Osteocyte (in vitro differentiated cells): ENCODE measurements at regions not wholly inside any gene's neighbourhood (a gene's known extent, or its start where the extent isn't known, plus 50 kb on each side); places are given as distances from the start of the nearest gene placed in this dataset.
"Not testable (repeated sequence)": the region's sequence is repeated elsewhere in the genome, so short reads cannot be mapped to it uniquely, and the experiment has no call there.

ENCODE experiments used
- DNase-seq: peaks from one replicate; pipeline ENCODE4 v3.0.0; 2021; ENCODE audit warnings: mixed read lengths; ENCODE audit not compliant: unreplicated experiment; ENCODE audit errors: extremely low spot score
- H3K27ac Mint-ChIP-seq: one replicate; pipeline ENCODE4 v1.8.0; 2021; ENCODE audit warnings: mild to moderate bottlenecking, mixed read lengths; ENCODE audit not compliant: unreplicated experiment
- H3K27me3 Mint-ChIP-seq: one replicate; pipeline ENCODE4 v1.8.0; 2021; ENCODE audit warnings: mixed read lengths; ENCODE audit not compliant: unreplicated experiment
- H3K36me3 Mint-ChIP-seq: one replicate; pipeline ENCODE4 v1.8.0; 2021; ENCODE audit warnings: mixed read lengths; ENCODE audit not compliant: unreplicated experiment
- H3K4me1 Mint-ChIP-seq: one replicate; pipeline ENCODE4 v1.8.0; 2021; ENCODE audit warnings: mixed read lengths; ENCODE audit not compliant: unreplicated experiment
- H3K4me3 Mint-ChIP-seq: one replicate; pipeline ENCODE4 v1.8.0; 2021; ENCODE audit warnings: mild to moderate bottlenecking, moderate library complexity, mixed read lengths; ENCODE audit not compliant: unreplicated experiment
- H3K9me3 Mint-ChIP-seq: one replicate; pipeline ENCODE4 v1.8.0; 2021; ENCODE audit warnings: mixed read lengths; ENCODE audit not compliant: unreplicated experiment
- TF ChIP-seq, protein P1 (sequence below): fragments of 200-600 bp; sonication (generic); IDR thresholded peaks from 2 replicates; pipeline ENCODE4 v1.5.0; 2021; ENCODE audit warnings: antibody characterized with exemption, mild to moderate bottlenecking, moderate library complexity

DNA sequence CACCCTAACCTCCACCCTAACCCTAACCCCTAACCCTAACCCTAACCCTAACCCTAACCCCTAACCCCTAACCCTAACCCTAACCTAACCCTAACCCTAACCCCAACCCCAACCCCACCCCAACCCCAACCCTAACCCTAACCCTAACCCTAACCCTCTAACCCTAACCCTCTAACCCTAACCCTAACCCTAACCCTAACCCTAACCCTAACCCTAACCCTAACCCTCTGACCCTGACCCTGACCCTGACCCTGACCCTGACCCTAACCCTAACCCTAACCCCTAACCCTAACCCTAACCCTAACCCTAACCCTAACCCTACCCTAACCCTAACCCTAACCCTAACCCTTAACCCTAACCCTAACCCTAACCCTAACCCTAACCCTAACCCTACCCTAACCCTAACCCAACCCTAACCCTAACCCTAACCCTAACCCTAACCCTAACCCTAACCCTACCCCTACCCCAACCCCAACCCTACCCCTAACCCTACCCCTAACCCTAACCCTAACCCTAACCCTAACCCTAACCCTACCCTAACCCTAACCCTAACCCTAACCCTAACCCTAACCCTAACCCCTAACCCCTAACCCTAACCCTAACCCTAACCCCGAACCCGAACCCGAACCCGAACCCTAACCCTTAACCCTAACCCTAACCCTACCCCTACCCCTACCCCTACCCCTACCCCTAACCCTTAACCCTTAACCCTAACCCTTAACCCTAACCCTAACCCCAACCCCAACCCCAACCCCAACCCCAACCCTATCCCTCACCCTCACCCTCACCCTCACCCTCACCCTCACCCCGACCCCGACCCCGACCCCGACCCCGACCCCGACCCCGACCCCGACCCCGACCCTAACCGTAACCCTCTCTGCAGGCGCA lies 186.2 kb upstream of the CHL1 start:
- not testable (repeated sequence) for H3K9me3 Mint-ChIP-seq, H3K4me1 Mint-ChIP-seq, H3K27ac Mint-ChIP-seq, DNase-seq, H3K4me3 Mint-ChIP-seq, H3K27me3 Mint-ChIP-seq, H3K36me3 Mint-ChIP-seq

DNA sequence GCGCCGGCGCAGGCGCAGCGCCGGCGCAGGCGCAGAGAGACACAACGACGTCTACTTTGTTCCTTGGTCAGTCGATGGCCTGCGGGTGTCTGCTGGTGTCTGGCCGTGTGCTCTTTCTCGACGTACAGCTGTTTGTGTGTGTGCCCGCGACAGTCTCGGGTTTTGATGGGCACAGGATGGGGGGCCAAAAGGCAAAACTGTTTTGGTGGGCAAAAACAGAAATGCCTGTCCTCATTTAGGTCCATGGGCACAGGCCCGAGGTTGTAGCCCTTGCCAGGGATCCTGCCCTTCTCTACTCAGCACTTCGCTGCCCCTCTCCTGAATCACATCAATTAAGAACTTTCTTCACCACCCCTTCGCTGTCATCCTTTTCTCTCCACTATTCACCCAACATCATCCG lies 184.8 kb upstream of the CHL1 start:
- no peaks in the 10 kb centered on the region for H3K27me3 Mint-ChIP-seq
- TF ChIP-seq, protein P1, sequence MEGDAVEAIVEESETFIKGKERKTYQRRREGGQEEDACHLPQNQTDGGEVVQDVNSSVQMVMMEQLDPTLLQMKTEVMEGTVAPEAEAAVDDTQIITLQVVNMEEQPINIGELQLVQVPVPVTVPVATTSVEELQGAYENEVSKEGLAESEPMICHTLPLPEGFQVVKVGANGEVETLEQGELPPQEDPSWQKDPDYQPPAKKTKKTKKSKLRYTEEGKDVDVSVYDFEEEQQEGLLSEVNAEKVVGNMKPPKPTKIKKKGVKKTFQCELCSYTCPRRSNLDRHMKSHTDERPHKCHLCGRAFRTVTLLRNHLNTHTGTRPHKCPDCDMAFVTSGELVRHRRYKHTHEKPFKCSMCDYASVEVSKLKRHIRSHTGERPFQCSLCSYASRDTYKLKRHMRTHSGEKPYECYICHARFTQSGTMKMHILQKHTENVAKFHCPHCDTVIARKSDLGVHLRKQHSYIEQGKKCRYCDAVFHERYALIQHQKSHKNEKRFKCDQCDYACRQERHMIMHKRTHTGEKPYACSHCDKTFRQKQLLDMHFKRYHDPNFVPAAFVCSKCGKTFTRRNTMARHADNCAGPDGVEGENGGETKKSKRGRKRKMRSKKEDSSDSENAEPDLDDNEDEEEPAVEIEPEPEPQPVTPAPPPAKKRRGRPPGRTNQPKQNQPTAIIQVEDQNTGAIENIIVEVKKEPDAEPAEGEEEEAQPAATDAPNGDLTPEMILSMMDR: no peak
- peak overlapping the region; percentile 73 for H3K4me3 Mint-ChIP-seq
- DNase-seq: no peak
- H3K36me3 Mint-ChIP-seq: no peaks in the 10 kb centered on the region
- H3K4me1 Mint-ChIP-seq: peaks cover 4% of the 10 kb centered on the region
- peak overlapping the region; percentile 93 for H3K27ac Mint-ChIP-seq
- peaks cover 5% of the 10 kb centered on the region for H3K9me3 Mint-ChIP-seq

DNA sequence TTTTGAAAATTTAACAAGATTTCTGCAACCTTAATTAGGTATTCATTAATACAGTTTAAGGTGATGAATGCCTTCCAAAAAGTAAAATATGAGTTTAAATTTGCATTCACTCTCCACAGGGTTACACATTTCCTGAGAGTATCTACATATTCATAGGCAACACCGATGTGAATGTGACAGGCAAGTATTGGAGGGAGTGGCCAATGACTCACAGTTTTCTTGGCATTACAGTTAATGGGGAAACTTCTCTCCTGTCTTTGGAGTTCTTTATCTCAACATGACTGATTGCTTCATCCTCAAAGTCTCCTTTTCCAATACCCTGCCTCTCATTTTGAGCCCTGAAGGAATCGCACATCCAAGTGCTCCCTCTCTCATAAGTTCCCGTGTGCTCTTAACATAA lies 181.9 kb upstream of the CHL1 start:
- Mint-ChIP-seq H3K27ac (no peak overlapping the region), H3K36me3 (no peaks in the 10 kb centered on the region), H3K9me3 (peaks cover 5% of the 10 kb centered on the region), H3K4me3 (no peak overlapping the region), H3K27me3 (no peaks in the 10 kb centered on the region), H3K4me1 (peaks cover 4% of the 10 kb centered on the region)
- no peak for DNase-seq
- TF ChIP-seq, protein P1: no peak

DNA sequence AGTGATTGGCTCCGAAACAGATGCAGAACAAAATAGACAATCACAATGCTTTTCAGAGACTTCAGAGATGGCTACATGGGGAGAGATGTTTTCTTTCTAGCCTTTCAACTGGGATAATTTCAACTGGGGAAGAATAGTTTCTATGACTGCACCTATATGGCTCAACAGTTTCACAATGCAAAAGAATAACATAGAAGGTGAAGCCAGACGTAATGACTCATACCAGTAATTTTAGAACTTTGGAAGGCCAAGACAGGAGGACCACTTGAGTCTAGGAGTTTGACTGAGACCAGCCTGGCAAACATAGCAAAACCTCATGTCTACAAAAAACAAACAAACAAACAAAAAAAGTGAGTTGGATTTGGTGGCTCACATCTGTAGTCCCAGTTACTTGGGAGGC lies 180.2 kb upstream of the CHL1 start:
- no peak for DNase-seq
- H3K36me3 Mint-ChIP-seq: no peaks in the 10 kb centered on the region
- no peaks in the 10 kb centered on the region for H3K27me3 Mint-ChIP-seq
- no peak overlapping the region for H3K27ac Mint-ChIP-seq
- TF ChIP-seq, protein P1: no peak
- H3K4me3 Mint-ChIP-seq: no peak overlapping the region
- H3K9me3 Mint-ChIP-seq: peaks cover 5% of the 10 kb centered on the region
- H3K4me1 Mint-ChIP-seq: peaks cover 4% of the 10 kb centered on the region

DNA sequence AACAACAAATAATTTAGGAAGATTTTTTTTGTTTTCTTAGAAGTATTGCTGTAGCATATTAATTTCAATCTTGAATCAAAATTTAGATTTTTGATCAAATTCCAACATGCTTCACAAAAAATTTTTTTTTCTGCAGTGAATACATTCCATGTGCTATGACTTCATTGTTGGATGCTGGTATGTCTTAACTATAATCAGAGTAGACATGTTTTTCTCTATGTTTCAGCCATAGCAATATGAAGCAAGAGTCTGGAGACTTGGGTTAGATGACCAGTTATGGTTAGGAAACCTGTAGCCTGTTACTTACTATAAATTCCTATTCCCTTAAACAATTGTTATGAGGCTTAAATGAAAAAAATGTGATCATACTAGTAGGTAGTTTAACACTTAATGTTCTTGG lies 176.1 kb upstream of the CHL1 start:
- H3K27me3 Mint-ChIP-seq: no peaks in the 10 kb centered on the region
- no peaks in the 10 kb centered on the region for H3K4me1 Mint-ChIP-seq
- DNase-seq: no peak

More for the DNA sequence above, 176.1 kb upstream of the CHL1 start:
- TF ChIP-seq, protein P1: no peak
- Mint-ChIP-seq H3K27ac (no peak overlapping the region), H3K4me3 (no peak overlapping the region), H3K9me3 (no peaks in the 10 kb centered on the region), H3K36me3 (no peaks in the 10 kb centered on the region)
